ENCODE measurements at regions not wholly inside any gene's neighbourhood (a gene's known extent, or its start where the extent isn't known, plus 50 kb on each side); places are given as distances from the start of the nearest gene placed in this dataset.

- H3K4me1 ChIP-seq (ENCODE audit: insufficient read depth), result peaks cover 37% of the 10 kb centered on the region
- WGBS (ENCODE audit: low lambda C conversion rate, missing lambda C conversion rate), result 21% methylated on average over 5 of the region's 5 CpGs
Observed at GRCh38 chr2:222796413-222797103, 64.3 kb upstream of the ACSL3 start.

GRCh38 chr2:222797261-222797660 is 63.6 kb upstream of the ACSL3 start:
- peak; percentile 35 for TF ChIP-seq CTCF (IDR thresholded peaks at IDR 0.05; ENCODE audit: poor library complexity)
- TF ChIP-seq EZH2 (IDR thresholded peaks at IDR 0.05; ENCODE audit: borderline replicate concordance), result no peak
- Histone ChIP-seq H4K20me1 (ENCODE audit: insufficient read depth, poor library complexity, severe bottlenecking) (no peaks in the 10 kb centered on the region), H3K27ac (peak overlapping the region; percentile 79), H3K27me3 (no peaks in the 10 kb centered on the region), H3K9me3 (ENCODE audit: low read depth) (no peaks in the 10 kb centered on the region), H3K79me2 (no peaks in the 10 kb centered on the region), H3K36me3 (replicated peaks; ENCODE audit: insufficient read depth, low read depth) (no peaks in the 10 kb centered on the region), H3K9me2 (replicated peaks; ENCODE audit: insufficient read depth) (no peaks in the 10 kb centered on the region), H3K4me3 (no peak overlapping the region), H2AFZ (no peak overlapping the region), H3K4me2 (peak overlapping the region; percentile 65), H3K4me1 (ENCODE audit: insufficient read depth) (peaks cover 37% of the 10 kb centered on the region)
- DNase-seq (ENCODE audit: low spot score), result no peak
- 21% methylated on average over 2 of the region's 2 CpGs for WGBS (ENCODE audit: low lambda C conversion rate, missing lambda C conversion rate)

More at GRCh38 chr2:222796413-222797103, 64.3 kb upstream of the ACSL3 start:
- Histone ChIP-seq H3K4me2 (peak overlapping the region; percentile 65), H3K79me2 (no peaks in the 10 kb centered on the region), H4K20me1 (ENCODE audit: insufficient read depth, poor library complexity, severe bottlenecking) (no peaks in the 10 kb centered on the region), H3K9me3 (ENCODE audit: low read depth) (no peaks in the 10 kb centered on the region), H3K27me3 (no peaks in the 10 kb centered on the region), H3K36me3 (replicated peaks; ENCODE audit: insufficient read depth, low read depth) (no peaks in the 10 kb centered on the region), H3K4me3 (no peak overlapping the region), H3K27ac (peak overlapping the region; percentile 79), H2AFZ (no peak overlapping the region), H3K9me2 (replicated peaks; ENCODE audit: insufficient read depth) (no peaks in the 10 kb centered on the region)
- peak; percentile 65 for DNase-seq (ENCODE audit: low spot score)
- TF ChIP-seq EZH2 (IDR thresholded peaks at IDR 0.05; ENCODE audit: borderline replicate concordance) (no peak), EZH2phosphoT487 (IDR thresholded peaks at IDR 0.05; ENCODE audit: low read depth, severe bottlenecking, unreplicated experiment) (no peak), CTCF (IDR thresholded peaks at IDR 0.05; ENCODE audit: poor library complexity) (no peak)

GRCh38 chr2:222797871-222798270 is 63.0 kb upstream of the ACSL3 start:
- no peaks in the 10 kb centered on the region for H3K36me3 ChIP-seq (replicated peaks; ENCODE audit: insufficient read depth, low read depth)
- no peak for DNase-seq (ENCODE audit: low spot score)
- no peak overlapping the region for H3K4me3 ChIP-seq
- H3K79me2 ChIP-seq, result no peaks in the 10 kb centered on the region
- TF ChIP-seq EZH2phosphoT487 (IDR thresholded peaks at IDR 0.05; ENCODE audit: low read depth, severe bottlenecking, unreplicated experiment) (no peak), CTCF (IDR thresholded peaks at IDR 0.05; ENCODE audit: poor library complexity) (no peak), EZH2 (IDR thresholded peaks at IDR 0.05; ENCODE audit: borderline replicate concordance) (no peak)
- no peak overlapping the region for H2AFZ ChIP-seq
- H3K4me1 ChIP-seq (ENCODE audit: insufficient read depth), result peaks cover 36% of the 10 kb centered on the region
- peak overlapping the region; percentile 65 for H3K4me2 ChIP-seq
- 87% methylated on average over 3 of the region's 3 CpGs for WGBS (ENCODE audit: low lambda C conversion rate, missing lambda C conversion rate)
- no peak overlapping the region for H3K27ac ChIP-seq
- no peaks in the 10 kb centered on the region for H3K9me3 ChIP-seq (ENCODE audit: low read depth)
- no peaks in the 10 kb centered on the region for H3K27me3 ChIP-seq
- H4K20me1 ChIP-seq (ENCODE audit: insufficient read depth, poor library complexity, severe bottlenecking), result no peaks in the 10 kb centered on the region
- H3K9me2 ChIP-seq (replicated peaks; ENCODE audit: insufficient read depth), result no peaks in the 10 kb centered on the region

All from hepatocyte (in vitro differentiated cells).